ENCODE measurements at regions not wholly inside any gene's neighbourhood (a gene's known extent, or its start where the extent isn't known, plus 50 kb on each side); places are given as distances from the start of the nearest gene placed in this dataset.
A peak's percentile ranks its signal among the peaks of the same experiment; 100 is the strongest.

DNA sequence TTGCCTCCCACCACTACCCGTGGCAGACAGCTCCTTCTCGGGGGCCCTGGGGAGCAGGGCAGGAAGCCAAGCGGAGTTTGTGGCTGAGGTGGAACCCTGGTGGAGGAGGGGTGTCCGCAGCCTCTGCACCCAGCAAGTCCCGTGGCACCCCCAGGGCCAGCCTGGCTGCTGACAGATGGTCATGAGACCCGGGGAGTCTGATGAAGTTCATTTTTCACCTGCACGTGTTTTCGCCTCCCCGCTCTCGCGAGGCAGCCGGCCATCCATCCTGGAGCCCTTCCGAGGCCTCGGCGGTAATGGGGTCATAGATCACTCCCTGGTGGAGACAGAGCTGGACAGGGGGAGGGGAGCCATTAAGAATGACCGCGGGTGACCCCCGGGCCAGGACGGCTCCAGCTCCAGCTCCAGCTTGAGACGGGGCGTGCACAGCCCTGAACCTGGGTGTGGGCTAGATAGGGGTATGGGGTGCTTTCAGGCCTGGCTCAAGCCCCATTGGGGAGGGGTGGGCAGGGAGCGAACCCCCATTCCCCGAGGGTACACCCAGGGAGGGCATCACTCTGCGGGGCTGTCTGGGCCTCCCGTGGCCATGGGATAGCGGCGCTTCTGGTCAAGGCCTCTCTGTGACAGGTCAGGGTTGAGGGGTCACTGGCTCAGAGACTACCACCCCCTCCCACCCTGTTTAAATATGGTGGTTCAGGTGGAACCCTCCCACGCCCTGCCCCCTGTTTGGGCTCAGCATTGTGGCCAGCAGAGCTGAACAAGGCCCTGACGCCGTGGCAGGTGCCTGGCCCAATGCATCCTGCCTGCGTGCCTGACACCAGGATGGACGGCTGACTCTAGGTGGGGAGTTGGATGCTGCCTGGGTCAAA, 227.4 kb upstream of the GSE1 start (continued):
- TF ChIP-seq, protein P1, sequence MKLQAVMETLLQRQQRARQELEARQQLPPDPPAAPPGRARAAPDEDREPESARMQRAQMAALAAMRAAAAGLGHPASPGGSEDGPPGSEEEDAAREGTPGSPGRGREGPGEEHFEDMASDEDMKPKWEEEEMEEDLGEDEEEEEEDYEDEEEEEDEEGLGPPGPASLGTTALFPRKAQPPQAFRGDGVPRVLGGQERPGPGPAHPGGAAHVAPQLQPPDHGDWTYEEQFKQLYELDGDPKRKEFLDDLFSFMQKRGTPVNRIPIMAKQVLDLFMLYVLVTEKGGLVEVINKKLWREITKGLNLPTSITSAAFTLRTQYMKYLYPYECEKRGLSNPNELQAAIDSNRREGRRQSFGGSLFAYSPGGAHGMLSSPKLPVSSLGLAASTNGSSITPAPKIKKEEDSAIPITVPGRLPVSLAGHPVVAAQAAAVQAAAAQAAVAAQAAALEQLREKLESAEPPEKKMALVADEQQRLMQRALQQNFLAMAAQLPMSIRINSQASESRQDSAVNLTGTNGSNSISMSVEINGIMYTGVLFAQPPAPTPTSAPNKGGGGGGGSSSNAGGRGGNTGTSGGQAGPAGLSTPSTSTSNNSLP (IDR thresholded peaks at IDR 0.05; ENCODE audit: low read depth, low read length) = no peak
- TF ChIP-seq NFIC (IDR thresholded peaks at IDR 0.05; ENCODE audit: low read length) (no peak), ZNF816 (CRISPR knock-in tag; IDR thresholded peaks at IDR 0.05; ENCODE audit: borderline replicate concordance) (no peak), ZNF773 (CRISPR knock-in tag; IDR thresholded peaks at IDR 0.05; ENCODE audit: borderline replicate concordance) (no peak), ZNF564 (CRISPR knock-in tag; IDR thresholded peaks at IDR 0.05) (no peak; the same call in 1 of the 2 replicates), CREM (IDR thresholded peaks at IDR 0.05) (no peak), CREM (CRISPR knock-in tag; IDR thresholded peaks at IDR 0.05) (no peak), DNMT1 (CRISPR knock-in tag; IDR thresholded peaks at IDR 0.05) (0 out of 2 replicates have a peak, but pooled peaks have one; percentile 23), THAP11 (CRISPR knock-in tag; IDR thresholded peaks at IDR 0.05) (peak; percentile 35; the same call in 1 of the 2 replicates)
- TF ChIP-seq, protein P2, sequence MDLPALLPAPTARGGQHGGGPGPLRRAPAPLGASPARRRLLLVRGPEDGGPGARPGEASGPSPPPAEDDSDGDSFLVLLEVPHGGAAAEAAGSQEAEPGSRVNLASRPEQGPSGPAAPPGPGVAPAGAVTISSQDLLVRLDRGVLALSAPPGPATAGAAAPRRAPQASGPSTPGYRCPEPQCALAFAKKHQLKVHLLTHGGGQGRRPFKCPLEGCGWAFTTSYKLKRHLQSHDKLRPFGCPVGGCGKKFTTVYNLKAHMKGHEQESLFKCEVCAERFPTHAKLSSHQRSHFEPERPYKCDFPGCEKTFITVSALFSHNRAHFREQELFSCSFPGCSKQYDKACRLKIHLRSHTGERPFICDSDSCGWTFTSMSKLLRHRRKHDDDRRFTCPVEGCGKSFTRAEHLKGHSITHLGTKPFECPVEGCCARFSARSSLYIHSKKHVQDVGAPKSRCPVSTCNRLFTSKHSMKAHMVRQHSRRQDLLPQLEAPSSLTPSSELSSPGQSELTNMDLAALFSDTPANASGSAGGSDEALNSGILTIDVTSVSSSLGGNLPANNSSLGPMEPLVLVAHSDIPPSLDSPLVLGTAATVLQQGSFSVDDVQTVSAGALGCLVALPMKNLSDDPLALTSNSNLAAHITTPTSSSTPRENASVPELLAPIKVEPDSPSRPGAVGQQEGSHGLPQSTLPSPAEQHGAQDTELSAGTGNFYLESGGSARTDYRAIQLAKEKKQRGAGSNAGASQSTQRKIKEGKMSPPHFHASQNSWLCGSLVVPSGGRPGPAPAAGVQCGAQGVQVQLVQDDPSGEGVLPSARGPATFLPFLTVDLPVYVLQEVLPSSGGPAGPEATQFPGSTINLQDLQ (CRISPR knock-in tag; IDR thresholded peaks at IDR 0.05) = no peak
- TF ChIP-seq, protein P3, sequence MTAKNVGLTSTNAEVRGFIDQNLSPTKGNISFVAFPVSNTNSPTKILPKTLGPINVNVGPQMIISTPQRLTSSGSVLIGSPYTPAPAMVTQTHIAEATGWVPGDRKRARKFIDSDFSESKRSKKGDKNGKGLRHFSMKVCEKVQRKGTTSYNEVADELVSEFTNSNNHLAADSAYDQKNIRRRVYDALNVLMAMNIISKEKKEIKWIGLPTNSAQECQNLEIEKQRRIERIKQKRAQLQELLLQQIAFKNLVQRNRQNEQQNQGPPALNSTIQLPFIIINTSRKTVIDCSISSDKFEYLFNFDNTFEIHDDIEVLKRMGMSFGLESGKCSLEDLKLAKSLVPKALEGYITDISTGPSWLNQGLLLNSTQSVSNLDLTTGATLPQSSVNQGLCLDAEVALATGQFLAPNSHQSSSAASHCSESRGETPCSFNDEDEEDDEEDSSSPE (CRISPR knock-in tag; IDR thresholded peaks at IDR 0.05) = peak; percentile 76
- TF ChIP-seq, protein P4, sequence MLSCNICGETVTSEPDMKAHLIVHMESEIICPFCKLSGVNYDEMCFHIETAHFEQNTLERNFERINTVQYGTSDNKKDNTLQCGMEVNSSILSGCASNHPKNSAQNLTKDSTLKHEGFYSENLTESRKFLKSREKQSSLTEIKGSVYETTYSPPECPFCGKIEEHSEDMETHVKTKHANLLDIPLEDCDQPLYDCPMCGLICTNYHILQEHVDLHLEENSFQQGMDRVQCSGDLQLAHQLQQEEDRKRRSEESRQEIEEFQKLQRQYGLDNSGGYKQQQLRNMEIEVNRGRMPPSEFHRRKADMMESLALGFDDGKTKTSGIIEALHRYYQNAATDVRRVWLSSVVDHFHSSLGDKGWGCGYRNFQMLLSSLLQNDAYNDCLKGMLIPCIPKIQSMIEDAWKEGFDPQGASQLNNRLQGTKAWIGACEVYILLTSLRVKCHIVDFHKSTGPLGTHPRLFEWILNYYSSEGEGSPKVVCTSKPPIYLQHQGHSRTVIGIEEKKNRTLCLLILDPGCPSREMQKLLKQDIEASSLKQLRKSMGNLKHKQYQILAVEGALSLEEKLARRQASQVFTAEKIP (CRISPR knock-in tag; IDR thresholded peaks at IDR 0.05; ENCODE audit: borderline replicate concordance) = no peak
